ENCODE measurements at regions not wholly inside any gene's neighbourhood (a gene's known extent, or its start where the extent isn't known, plus 50 kb on each side); places are given as distances from the start of the nearest gene placed in this dataset.

GRCh38 chr4:126414741-126415140, 1100.0 kb downstream of the FAT4 start:
- no peaks in the 10 kb centered on the region for H3K9me2 ChIP-seq (ENCODE audit: insufficient read depth)
- TF ChIP-seq EZH2phosphoT487 (IDR thresholded peaks at IDR 0.05; ENCODE audit: insufficient read depth, low read depth) (no peak), EZH2 (IDR thresholded peaks at IDR 0.05; ENCODE audit: insufficient read depth, poor library complexity, severe bottlenecking) (no peak)
- no peaks in the 10 kb centered on the region for H4K20me1 ChIP-seq (ENCODE audit: insufficient read depth)
- H3K4me3 ChIP-seq, result no peak overlapping the region
- H3K4me2 ChIP-seq (ENCODE audit: unreplicated experiment), result no peak overlapping the region
- no peak overlapping the region for H3K9ac ChIP-seq
- no peaks in the 10 kb centered on the region for H3K4me1 ChIP-seq (ENCODE audit: insufficient read depth)
- H3K79me2 ChIP-seq (ENCODE audit: insufficient read depth), result no peaks in the 10 kb centered on the region
- H3K27me3 ChIP-seq (replicated peaks; ENCODE audit: insufficient read depth), result no peaks in the 10 kb centered on the region
- no peak overlapping the region for H3K27ac ChIP-seq
- no peak for DNase-seq
- in situ Hi-C loops (cut with MboI), result no loop called here
- no peaks in the 10 kb centered on the region for H3F3A ChIP-seq (ENCODE audit: insufficient read depth)
- 71 to 79% methylated on average over 3 of the region's 3 CpGs for WGBS, 2 experiments (ENCODE audit: low coverage in 1 of 2, low lambda C conversion rate in 2 of 2, missing lambda C conversion rate in 2 of 2)
- H3K36me3 ChIP-seq (ENCODE audit: low read depth), result no peaks in the 10 kb centered on the region
- no peak overlapping the region for H2AFZ ChIP-seq
- no peaks in the 10 kb centered on the region for H3K9me3 ChIP-seq (ENCODE audit: low read depth)

- H3K4me1 ChIP-seq (ENCODE audit: insufficient read depth), result no peaks in the 10 kb centered on the region
- no peaks in the 10 kb centered on the region for H3F3A ChIP-seq (ENCODE audit: insufficient read depth)
- no peaks in the 10 kb centered on the region for H3K27me3 ChIP-seq (replicated peaks; ENCODE audit: insufficient read depth)
- no peaks in the 10 kb centered on the region for H3K79me2 ChIP-seq (ENCODE audit: insufficient read depth)
- no peak for DNase-seq
- H3K9me3 ChIP-seq (ENCODE audit: low read depth), result no peaks in the 10 kb centered on the region
- no peak overlapping the region for H3K9ac ChIP-seq
- H3K27ac ChIP-seq, result no peak overlapping the region
- no peaks in the 10 kb centered on the region for H3K36me3 ChIP-seq (ENCODE audit: low read depth)
- in situ Hi-C loops (cut with MboI), result no loop called here
- H3K4me2 ChIP-seq (ENCODE audit: unreplicated experiment), result no peak overlapping the region
- H3K9me2 ChIP-seq (ENCODE audit: insufficient read depth), result no peaks in the 10 kb centered on the region
- H3K4me3 ChIP-seq, result no peak overlapping the region
- H2AFZ ChIP-seq, result no peak overlapping the region
- no peak for TF ChIP-seq EZH2phosphoT487 (IDR thresholded peaks at IDR 0.05; ENCODE audit: insufficient read depth, low read depth)
- TF ChIP-seq EZH2 (IDR thresholded peaks at IDR 0.05; ENCODE audit: insufficient read depth, poor library complexity, severe bottlenecking), result no peak
- H4K20me1 ChIP-seq (ENCODE audit: insufficient read depth), result no peaks in the 10 kb centered on the region
Measured at GRCh38 chr4:126419266-126419665, 1104.5 kb downstream of the FAT4 start.

GRCh38 chr4:126427853-126428252, 1113.1 kb downstream of the FAT4 start:
- Histone ChIP-seq H4K20me1 (ENCODE audit: insufficient read depth) (no peaks in the 10 kb centered on the region), H3K9ac (no peak overlapping the region), H3K4me1 (ENCODE audit: insufficient read depth) (no peaks in the 10 kb centered on the region), H3K9me2 (ENCODE audit: insufficient read depth) (no peaks in the 10 kb centered on the region), H3K79me2 (ENCODE audit: insufficient read depth) (no peaks in the 10 kb centered on the region), H3K4me3 (no peak overlapping the region), H2AFZ (no peak overlapping the region), H3K27me3 (replicated peaks; ENCODE audit: insufficient read depth) (no peaks in the 10 kb centered on the region), H3K27ac (no peak overlapping the region), H3F3A (ENCODE audit: insufficient read depth) (no peaks in the 10 kb centered on the region), H3K36me3 (ENCODE audit: low read depth) (no peaks in the 10 kb centered on the region), H3K9me3 (ENCODE audit: low read depth) (no peaks in the 10 kb centered on the region), H3K4me2 (ENCODE audit: unreplicated experiment) (no peak overlapping the region)
- in situ Hi-C loops (cut with MboI), result no loop called here
- DNase-seq, result no peak
- WGBS, 2 experiments (ENCODE audit: low coverage in 1 of 2, low lambda C conversion rate in 2 of 2, missing lambda C conversion rate in 2 of 2), result 44 to 45% methylated on average over 4 of the region's 4 CpGs
- TF ChIP-seq EZH2phosphoT487 (IDR thresholded peaks at IDR 0.05; ENCODE audit: insufficient read depth, low read depth) (no peak), EZH2 (IDR thresholded peaks at IDR 0.05; ENCODE audit: insufficient read depth, poor library complexity, severe bottlenecking) (no peak)

GRCh38 chr4:126431049-126431448, 1116.3 kb downstream of the FAT4 start:
- H3K4me1 ChIP-seq (ENCODE audit: insufficient read depth), result no peaks in the 10 kb centered on the region
- DNase-seq, result no peak
- H3K27me3 ChIP-seq (replicated peaks; ENCODE audit: insufficient read depth), result no peaks in the 10 kb centered on the region
- no peak overlapping the region for H3K27ac ChIP-seq
- H4K20me1 ChIP-seq (ENCODE audit: insufficient read depth), result no peaks in the 10 kb centered on the region
- no peak overlapping the region for H2AFZ ChIP-seq
- H3K36me3 ChIP-seq (ENCODE audit: low read depth), result no peaks in the 10 kb centered on the region
- WGBS, 2 experiments (ENCODE audit: low coverage in 1 of 2, low lambda C conversion rate in 2 of 2, missing lambda C conversion rate in 2 of 2), result 96% methylated on average over 6 of the region's 6 CpGs
- H3K9ac ChIP-seq, result no peak overlapping the region
- no peaks in the 10 kb centered on the region for H3K79me2 ChIP-seq (ENCODE audit: insufficient read depth)
- in situ Hi-C loops (cut with MboI), result no loop called here
- no peaks in the 10 kb centered on the region for H3F3A ChIP-seq (ENCODE audit: insufficient read depth)
- no peak overlapping the region for H3K4me3 ChIP-seq
- no peaks in the 10 kb centered on the region for H3K9me3 ChIP-seq (ENCODE audit: low read depth)
- H3K4me2 ChIP-seq (ENCODE audit: unreplicated experiment), result no peak overlapping the region
- TF ChIP-seq EZH2 (IDR thresholded peaks at IDR 0.05; ENCODE audit: insufficient read depth, poor library complexity, severe bottlenecking) (no peak), EZH2phosphoT487 (IDR thresholded peaks at IDR 0.05; ENCODE audit: insufficient read depth, low read depth) (no peak)
- no peaks in the 10 kb centered on the region for H3K9me2 ChIP-seq (ENCODE audit: insufficient read depth)

GRCh38 chr4:126435491-126435890, 1120.7 kb downstream of the FAT4 start:
- WGBS, 2 experiments (ENCODE audit: low coverage in 1 of 2, low lambda C conversion rate in 2 of 2, missing lambda C conversion rate in 2 of 2), result 60 to 68% methylated on average over 2 of the region's 2 CpGs
- H3K9ac ChIP-seq, result no peak overlapping the region
- no peaks in the 10 kb centered on the region for H3F3A ChIP-seq (ENCODE audit: insufficient read depth)
- no peak overlapping the region for H3K4me3 ChIP-seq
- in situ Hi-C loops (cut with MboI), result no loop called here
- no peak overlapping the region for H3K4me2 ChIP-seq (ENCODE audit: unreplicated experiment)
- no peaks in the 10 kb centered on the region for H3K36me3 ChIP-seq (ENCODE audit: low read depth)
- no peaks in the 10 kb centered on the region for H3K79me2 ChIP-seq (ENCODE audit: insufficient read depth)
- TF ChIP-seq EZH2phosphoT487 (IDR thresholded peaks at IDR 0.05; ENCODE audit: insufficient read depth, low read depth) (no peak), EZH2 (IDR thresholded peaks at IDR 0.05; ENCODE audit: insufficient read depth, poor library complexity, severe bottlenecking) (no peak)
- no peaks in the 10 kb centered on the region for H3K9me2 ChIP-seq (ENCODE audit: insufficient read depth)
- no peaks in the 10 kb centered on the region for H4K20me1 ChIP-seq (ENCODE audit: insufficient read depth)
- 0 out of 2 replicates have a peak overlapping the region, but pooled peaks have one; percentile 31 for H2AFZ ChIP-seq
- H3K4me1 ChIP-seq (ENCODE audit: insufficient read depth), result no peaks in the 10 kb centered on the region
- DNase-seq, result no peak
- H3K27ac ChIP-seq, result no peak overlapping the region
- H3K27me3 ChIP-seq (replicated peaks; ENCODE audit: insufficient read depth), result no peaks in the 10 kb centered on the region
- no peaks in the 10 kb centered on the region for H3K9me3 ChIP-seq (ENCODE audit: low read depth)

Data from GM23248 (cell line).